Muscle of leg (tissue), 3 donors: ENCODE measurements at regions not wholly inside any gene's neighbourhood (a gene's known extent, or its start where the extent isn't known, plus 50 kb on each side); places are given as distances from the start of the nearest gene placed in this dataset.

ENCODE experiments used
- DNase-seq: peaks from one replicate; pipeline ENCODE4 v3.0.0; 2013
- H3K27ac ChIP-seq: one replicate; pipeline ENCODE4 v1.5.1; 2013; ENCODE audit warnings: mild to moderate bottlenecking, low read length, control low read depth
- H3K27me3 ChIP-seq: one replicate; pipeline ENCODE4 v1.6.1; 2013; ENCODE audit warnings: low read length; ENCODE audit not compliant: control insufficient read depth, insufficient read depth
- H3K36me3 ChIP-seq: one replicate; pipeline ENCODE4 v1.6.1; 2013; ENCODE audit warnings: low read length; ENCODE audit not compliant: control insufficient read depth, insufficient read depth
- H3K4me1 ChIP-seq: one replicate; pipeline ENCODE4 v1.6.1; 2013; ENCODE audit warnings: low read length; ENCODE audit not compliant: control insufficient read depth, insufficient read depth
- H3K4me3 ChIP-seq: one replicate; pipeline ENCODE4 v1.5.1; 2013; ENCODE audit warnings: low read length, control low read depth
- H3K9me3 ChIP-seq: replicated peaks from 2 replicates; pipeline ENCODE4 v1.6.1; 2013; ENCODE audit warnings: low read depth, low read length; ENCODE audit not compliant: control insufficient read depth
- WGBS: methylation state at CpG from one replicate; pipeline ENCODE4 v1.1.5; 2013; ENCODE audit warnings: missing lambda C conversion rate; ENCODE audit not compliant: insufficient coverage; 5-methylcytosine and 5-hydroxymethylcytosine counted together

DNA sequence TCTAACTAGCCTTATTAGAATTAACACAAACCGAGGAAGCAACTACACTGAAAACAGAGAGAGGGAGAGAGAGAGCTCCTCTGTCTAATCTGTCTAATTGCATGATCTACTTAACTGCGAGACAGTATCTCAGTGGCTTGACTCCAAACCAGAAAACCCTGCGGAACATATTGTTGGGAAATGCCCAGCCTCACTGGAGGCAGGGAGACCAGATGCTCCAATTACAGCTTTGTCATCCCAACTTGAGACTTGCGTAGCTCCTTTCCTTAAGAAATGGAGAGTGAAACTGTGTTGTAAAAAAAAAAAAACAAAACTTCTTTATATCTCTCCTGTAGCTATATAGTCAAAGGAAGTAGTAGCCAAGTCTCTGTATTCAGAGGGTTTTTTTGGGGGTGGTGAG, 52.0 kb upstream of the ZNRF2 start:
- H3K36me3 ChIP-seq, result no peaks in the 10 kb centered on the region
- 80% methylated on average over 1 of the region's 4 CpGs for WGBS
- H3K9me3 ChIP-seq, result no peaks in the 10 kb centered on the region
- no peak overlapping the region for H3K4me3 ChIP-seq
- no peak for DNase-seq
- H3K4me1 ChIP-seq, result peaks cover 5% of the 10 kb centered on the region
- H3K27ac ChIP-seq, result no peak overlapping the region
- no peaks in the 10 kb centered on the region for H3K27me3 ChIP-seq
